ENCODE measurements at regions not wholly inside any gene's neighbourhood (a gene's known extent, or its start where the extent isn't known, plus 50 kb on each side); places are given as distances from the start of the nearest gene placed in this dataset.

DNA sequence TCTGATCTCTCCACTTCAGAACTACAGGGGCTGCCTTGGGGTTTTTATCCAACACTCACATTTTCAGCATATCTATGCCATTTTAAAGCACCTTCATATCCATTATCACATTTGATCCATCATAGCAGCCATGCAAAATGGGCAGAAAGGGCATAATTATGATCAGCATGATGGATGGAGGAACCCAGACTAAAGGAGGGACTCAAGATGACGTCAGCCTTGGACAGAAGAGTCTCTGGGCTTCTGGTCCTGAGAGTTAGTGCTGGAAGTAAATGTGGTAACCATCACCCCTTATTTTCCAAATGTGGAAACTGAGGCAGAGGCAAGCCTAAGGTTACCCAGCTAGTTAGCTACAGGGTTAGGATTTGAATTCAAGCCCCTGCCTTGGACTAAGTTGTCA lies 273.1 kb downstream of the DRD1 start:
- H3K4me1 Mint-ChIP-seq (ENCODE audit: low read depth): no peaks in the 10 kb centered on the region
- H3K4me3 Mint-ChIP-seq: no peak overlapping the region
- DNase-seq (no peak), ATAC-seq (no peak)
- H3K36me3 Mint-ChIP-seq (ENCODE audit: low read depth): no peaks in the 10 kb centered on the region
- ChIA-PET CTCF (no interaction called here), POLR2A (no interaction called here)
- H3K27ac Mint-ChIP-seq: no peak overlapping the region
- H3K27me3 Mint-ChIP-seq (ENCODE audit: low read depth): peaks cover 4% of the 10 kb centered on the region
- H3K9me3 Mint-ChIP-seq (ENCODE audit: insufficient read depth): no peaks in the 10 kb centered on the region

DNA sequence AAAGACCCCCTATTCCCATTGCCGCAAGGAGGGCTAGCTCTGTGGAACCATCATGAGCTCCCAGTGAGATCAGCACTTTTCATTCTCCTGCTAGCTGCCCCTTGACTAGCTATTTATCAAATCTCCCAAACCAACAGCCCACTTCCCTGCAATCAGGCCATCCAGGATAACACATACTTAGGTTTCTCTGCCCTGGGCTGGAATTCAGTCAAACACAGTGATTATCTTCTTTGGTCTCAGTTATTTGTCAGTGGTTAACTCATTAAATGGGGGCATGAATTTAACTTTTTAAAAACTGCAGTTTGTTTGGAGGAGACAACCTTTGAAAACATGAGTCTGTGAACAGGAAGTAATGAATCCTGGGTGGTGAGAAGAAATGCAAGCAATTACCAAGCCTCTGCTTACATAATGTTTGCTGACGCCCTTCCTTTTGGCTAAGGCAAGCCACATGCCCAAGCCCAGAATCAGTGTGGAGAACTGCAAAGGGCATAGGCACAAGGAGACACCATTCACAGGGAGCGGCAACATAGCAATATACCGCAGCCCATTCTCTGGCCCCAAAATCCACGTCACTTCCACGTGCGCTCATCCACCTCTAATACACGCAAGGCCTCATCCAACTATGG lies 275.0 kb downstream of the DRD1 start:
- no peak overlapping the region for H3K27ac Mint-ChIP-seq
- no peak for DNase-seq
- H3K9me3 Mint-ChIP-seq (ENCODE audit: insufficient read depth): no peaks in the 10 kb centered on the region
- H3K4me1 Mint-ChIP-seq (ENCODE audit: low read depth): no peaks in the 10 kb centered on the region
- ChIA-PET CTCF (no interaction called here), POLR2A (no interaction called here)
- no peak overlapping the region for H3K4me3 Mint-ChIP-seq
- no peak for ATAC-seq
- H3K36me3 Mint-ChIP-seq (ENCODE audit: low read depth): no peaks in the 10 kb centered on the region
- peaks cover 4% of the 10 kb centered on the region for H3K27me3 Mint-ChIP-seq (ENCODE audit: low read depth)

- ATAC-seq (no peak), DNase-seq (no peak)
- Mint-ChIP-seq H3K9me3 (ENCODE audit: insufficient read depth) (no peaks in the 10 kb centered on the region), H3K27ac (no peak overlapping the region), H3K36me3 (ENCODE audit: low read depth) (no peaks in the 10 kb centered on the region), H3K27me3 (ENCODE audit: low read depth) (no peaks in the 10 kb centered on the region), H3K4me3 (no peak overlapping the region), H3K4me1 (ENCODE audit: low read depth) (no peaks in the 10 kb centered on the region)
- POLR2A ChIA-PET: no interaction called here
- CTCF ChIA-PET: no interaction called here
Observed at GRCh38 chr5:175166026-175166425, 278.0 kb downstream of the DRD1 start.

DNA sequence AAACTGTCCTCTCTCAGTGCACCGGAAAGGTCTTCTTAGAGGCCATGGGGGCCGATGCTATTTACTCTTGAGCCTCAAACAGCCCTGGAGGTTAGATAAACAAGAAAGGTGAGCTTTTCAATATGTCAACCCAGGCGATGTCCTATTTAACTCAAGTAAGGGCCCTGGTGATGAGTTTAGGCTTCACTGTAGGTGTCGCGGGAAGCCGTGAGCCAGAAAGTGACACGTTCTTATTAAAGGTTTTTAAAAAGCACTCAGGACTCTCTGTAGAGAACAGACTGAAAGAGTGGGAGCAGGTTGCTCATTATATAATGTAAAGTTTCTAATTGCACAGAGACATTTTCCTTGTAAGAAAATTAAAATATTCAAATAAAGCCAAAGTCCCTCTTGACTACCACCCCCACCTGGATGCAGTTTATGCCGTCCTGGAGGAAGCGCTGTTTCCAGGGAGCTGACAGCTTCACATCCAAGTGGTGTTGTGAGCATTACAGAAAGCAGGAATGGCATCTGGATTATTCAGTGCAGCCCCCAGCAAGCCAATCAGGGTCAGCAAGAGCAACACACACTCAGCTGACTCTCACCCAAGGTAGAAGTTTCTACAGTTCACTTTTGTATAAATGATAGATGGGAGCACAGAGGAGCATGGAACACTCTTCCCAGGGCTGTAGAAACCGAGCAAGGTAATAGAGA lies 280.3 kb downstream of the DRD1 start:
- Mint-ChIP-seq H3K36me3 (ENCODE audit: low read depth) (no peaks in the 10 kb centered on the region), H3K4me3 (no peak overlapping the region), H3K27me3 (ENCODE audit: low read depth) (no peaks in the 10 kb centered on the region), H3K4me1 (ENCODE audit: low read depth) (no peaks in the 10 kb centered on the region), H3K9me3 (ENCODE audit: insufficient read depth) (no peaks in the 10 kb centered on the region), H3K27ac (no peak overlapping the region)
- ChIA-PET POLR2A (no interaction called here), CTCF (no interaction called here)
- no peak for DNase-seq
- no peak for ATAC-seq

DNA sequence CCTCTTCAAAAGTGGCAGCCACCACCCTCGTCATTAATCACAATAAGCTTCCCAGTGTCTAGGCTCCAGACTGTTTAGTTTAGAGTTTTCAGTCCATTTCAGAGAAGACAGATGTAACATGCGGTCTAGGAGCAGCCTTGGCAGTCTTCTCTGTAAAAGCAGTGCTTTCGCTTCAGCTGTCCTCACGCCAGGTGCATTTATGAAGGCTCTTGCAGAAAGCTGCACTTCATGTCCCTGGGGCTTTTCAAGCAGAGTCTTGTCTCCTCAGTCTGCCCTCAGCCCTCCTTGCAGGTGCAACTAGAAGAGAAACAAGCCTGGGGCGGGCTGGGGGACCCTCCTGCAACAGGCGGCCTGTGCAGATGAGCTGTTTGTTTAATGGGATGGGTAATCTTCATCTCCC lies 281.9 kb downstream of the DRD1 start:
- Mint-ChIP-seq H3K4me3 (no peak overlapping the region), H3K27ac (no peak overlapping the region), H3K27me3 (ENCODE audit: low read depth) (no peaks in the 10 kb centered on the region), H3K4me1 (ENCODE audit: low read depth) (no peaks in the 10 kb centered on the region), H3K36me3 (ENCODE audit: low read depth) (no peaks in the 10 kb centered on the region), H3K9me3 (ENCODE audit: insufficient read depth) (no peaks in the 10 kb centered on the region)
- ChIA-PET CTCF (no interaction called here), POLR2A (no interaction called here)
- DNase-seq (no peak), ATAC-seq (no peak)

DNA sequence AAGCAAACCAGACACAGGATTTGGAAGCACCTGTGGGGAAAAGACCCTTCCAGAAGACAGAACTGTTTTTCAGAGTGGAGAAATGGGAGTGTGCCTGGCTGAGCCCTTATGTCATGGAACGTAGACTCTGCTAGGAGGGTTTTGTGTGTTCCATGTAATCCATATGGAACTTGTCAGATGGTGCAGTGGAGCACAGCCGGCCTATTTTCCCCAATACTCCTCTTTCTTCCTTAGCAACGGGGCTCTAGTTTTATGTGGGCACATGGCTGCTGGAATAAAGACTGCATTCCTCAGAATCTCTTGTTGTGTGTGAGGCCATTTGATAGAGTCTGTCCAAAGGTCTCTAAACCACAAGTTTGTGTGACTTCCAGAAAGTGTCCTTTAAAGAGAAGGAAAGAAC lies 284.0 kb downstream of the DRD1 start:
- Mint-ChIP-seq H3K9me3 (ENCODE audit: insufficient read depth) (no peaks in the 10 kb centered on the region), H3K27ac (no peak overlapping the region), H3K36me3 (ENCODE audit: low read depth) (no peaks in the 10 kb centered on the region), H3K4me1 (ENCODE audit: low read depth) (no peaks in the 10 kb centered on the region), H3K27me3 (ENCODE audit: low read depth) (no peaks in the 10 kb centered on the region), H3K4me3 (no peak overlapping the region)
- DNase-seq (no peak), ATAC-seq (no peak)
- POLR2A ChIA-PET: no interaction called here
- CTCF ChIA-PET: no interaction called here

DNA sequence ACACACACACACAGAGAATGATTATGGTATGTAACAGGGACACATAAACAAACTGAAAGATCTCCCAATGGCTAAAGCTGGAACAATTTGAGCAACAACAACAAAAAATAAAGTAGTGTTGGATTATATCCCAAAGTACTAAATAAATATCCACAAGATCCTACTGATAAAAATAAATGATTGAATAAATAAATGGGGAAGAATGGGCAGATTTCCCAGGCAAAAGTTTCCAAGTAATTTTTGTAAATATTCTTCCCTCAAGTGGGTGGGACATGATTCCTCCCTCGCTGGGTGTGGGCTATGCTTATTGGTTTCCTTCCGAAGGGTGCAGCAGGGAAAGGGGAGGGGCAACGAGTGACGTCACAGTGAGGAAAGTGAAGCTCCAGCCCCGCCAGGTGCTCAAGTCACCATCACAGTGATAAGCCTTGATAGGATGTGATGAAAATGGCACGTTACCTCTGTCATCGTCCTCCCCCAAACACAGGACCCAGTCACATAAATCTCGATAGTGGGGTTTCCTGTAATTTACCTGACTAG lies 295.3 kb downstream of the DRD1 start:
- Mint-ChIP-seq H3K4me3 (no peak overlapping the region), H3K9me3 (ENCODE audit: insufficient read depth) (peaks cover 14% of the 10 kb centered on the region), H3K27ac (no peak overlapping the region), H3K4me1 (ENCODE audit: low read depth) (no peaks in the 10 kb centered on the region), H3K36me3 (ENCODE audit: low read depth) (no peaks in the 10 kb centered on the region), H3K27me3 (ENCODE audit: low read depth) (no peaks in the 10 kb centered on the region)
- CTCF ChIA-PET: no interaction called here
- DNase-seq: no peak
- ATAC-seq: no peak
- POLR2A ChIA-PET: no interaction called here

GRCh38 chr5:175146733-175147132 lies 297.2 kb downstream of the DRD1 start:
- H3K9me3 Mint-ChIP-seq (ENCODE audit: insufficient read depth): peaks cover 10% of the 10 kb centered on the region

DNA sequence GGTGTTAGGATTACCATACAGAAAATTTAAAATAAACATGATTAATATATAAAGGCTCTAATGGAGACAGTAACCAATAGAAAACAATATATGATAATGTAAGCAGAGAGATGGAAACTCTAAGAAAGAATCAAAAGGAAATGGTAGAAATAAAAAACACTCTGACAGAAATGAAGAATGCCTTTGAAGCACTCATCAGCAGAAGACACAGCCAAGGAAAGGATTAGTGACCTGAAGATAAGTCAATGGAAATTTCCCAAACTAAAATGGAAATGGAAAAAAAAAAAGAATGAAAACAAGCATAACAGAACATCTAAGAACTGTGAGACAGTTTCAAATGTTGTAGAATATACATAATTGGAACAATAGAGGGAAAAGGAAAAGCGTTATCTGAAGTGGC lies 302.6 kb downstream of the DRD1 start:
- Mint-ChIP-seq H3K27me3 (ENCODE audit: low read depth) (no peaks in the 10 kb centered on the region), H3K4me1 (ENCODE audit: low read depth) (no peaks in the 10 kb centered on the region), H3K9me3 (ENCODE audit: insufficient read depth) (no peaks in the 10 kb centered on the region), H3K27ac (no peak overlapping the region), H3K4me3 (no peak overlapping the region), H3K36me3 (ENCODE audit: low read depth) (no peaks in the 10 kb centered on the region)
- ChIA-PET POLR2A (no interaction called here), CTCF (no interaction called here)
- no peak for ATAC-seq
- DNase-seq: no peak

More at GRCh38 chr5:175146733-175147132, 297.2 kb downstream of the DRD1 start:
- Mint-ChIP-seq H3K4me1 (ENCODE audit: low read depth) (no peaks in the 10 kb centered on the region), H3K27ac (no peak overlapping the region), H3K4me3 (no peak overlapping the region), H3K27me3 (ENCODE audit: low read depth) (no peaks in the 10 kb centered on the region), H3K36me3 (ENCODE audit: low read depth) (no peaks in the 10 kb centered on the region)
- ChIA-PET CTCF (no interaction called here), POLR2A (no interaction called here)
- ATAC-seq (no peak), DNase-seq (no peak)

DNA sequence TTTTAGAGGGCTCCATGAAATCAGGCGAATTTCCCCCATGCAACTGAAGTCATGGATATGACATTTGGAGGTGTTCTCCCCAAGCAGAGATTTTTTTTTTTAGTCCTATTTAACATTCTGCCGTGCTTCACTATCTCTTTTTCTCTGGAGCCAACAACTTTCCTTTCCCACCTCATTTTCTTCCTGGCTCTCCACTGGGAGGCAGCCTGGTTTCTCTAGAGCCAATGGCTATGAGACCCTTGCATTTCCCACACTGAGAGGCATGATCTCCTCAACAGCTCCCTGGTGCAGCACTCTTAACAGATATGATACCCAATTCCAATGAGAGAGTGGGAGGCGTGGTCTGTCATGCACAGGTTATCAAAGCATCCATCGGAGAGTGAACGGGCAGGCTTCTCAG lies 310.8 kb downstream of the DRD1 start:
- no peak overlapping the region for H3K27ac Mint-ChIP-seq
- no peaks in the 10 kb centered on the region for H3K4me1 Mint-ChIP-seq (ENCODE audit: low read depth)
- CTCF ChIA-PET: no interaction called here
- H3K36me3 Mint-ChIP-seq (ENCODE audit: low read depth): no peaks in the 10 kb centered on the region
- no peaks in the 10 kb centered on the region for H3K27me3 Mint-ChIP-seq (ENCODE audit: low read depth)
- ATAC-seq: no peak
- H3K4me3 Mint-ChIP-seq: no peak overlapping the region
- DNase-seq: no peak
- H3K9me3 Mint-ChIP-seq (ENCODE audit: insufficient read depth): peaks cover 4% of the 10 kb centered on the region
- POLR2A ChIA-PET: no interaction called here

- DNase-seq (no peak), ATAC-seq (no peak)
- H3K27me3 Mint-ChIP-seq (ENCODE audit: low read depth): no peaks in the 10 kb centered on the region
- no peaks in the 10 kb centered on the region for H3K36me3 Mint-ChIP-seq (ENCODE audit: low read depth)
- no peak overlapping the region for H3K4me3 Mint-ChIP-seq
- ChIA-PET CTCF (no interaction called here), POLR2A (no interaction called here)
- H3K4me1 Mint-ChIP-seq (ENCODE audit: low read depth): no peaks in the 10 kb centered on the region
- H3K9me3 Mint-ChIP-seq (ENCODE audit: insufficient read depth): peaks cover 4% of the 10 kb centered on the region
- no peak overlapping the region for H3K27ac Mint-ChIP-seq
Observed at GRCh38 chr5:175131432-175131831, 312.6 kb downstream of the DRD1 start.

- ChIA-PET POLR2A (no interaction called here), CTCF (no interaction called here)
- Mint-ChIP-seq H3K9me3 (ENCODE audit: insufficient read depth) (no peaks in the 10 kb centered on the region), H3K36me3 (ENCODE audit: low read depth) (no peaks in the 10 kb centered on the region), H3K27ac (no peak overlapping the region), H3K27me3 (ENCODE audit: low read depth) (no peaks in the 10 kb centered on the region), H3K4me3 (no peak overlapping the region), H3K4me1 (ENCODE audit: low read depth) (no peaks in the 10 kb centered on the region)
- DNase-seq (no peak), ATAC-seq (no peak)
Observed at GRCh38 chr5:175129619-175130018, 314.4 kb downstream of the DRD1 start.

DNA sequence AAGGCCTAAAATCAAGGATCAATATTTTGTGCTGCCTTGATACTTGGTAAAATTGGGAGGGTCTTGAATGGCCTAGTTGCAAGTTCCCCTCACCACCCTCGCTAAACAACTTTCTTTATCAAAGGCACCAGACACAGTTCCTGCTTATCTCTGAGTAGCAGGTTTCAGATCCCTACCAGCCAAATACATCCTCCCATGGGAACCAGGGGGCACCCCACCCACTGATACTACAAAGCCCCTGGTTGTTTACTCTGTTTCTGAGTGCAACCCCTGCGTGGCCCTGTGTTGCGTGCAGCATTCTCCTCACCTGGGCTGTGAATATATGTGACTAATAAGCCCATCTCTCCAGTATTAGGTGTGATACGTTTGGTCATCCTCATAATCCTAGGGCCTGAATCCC lies 314.9 kb downstream of the DRD1 start:
- Mint-ChIP-seq H3K9me3 (ENCODE audit: insufficient read depth) (no peaks in the 10 kb centered on the region), H3K27ac (no peak overlapping the region), H3K36me3 (ENCODE audit: low read depth) (no peaks in the 10 kb centered on the region), H3K27me3 (ENCODE audit: low read depth) (no peaks in the 10 kb centered on the region), H3K4me1 (ENCODE audit: low read depth) (no peaks in the 10 kb centered on the region), H3K4me3 (no peak overlapping the region)
- ChIA-PET CTCF (no interaction called here), POLR2A (no interaction called here)
- no peak for ATAC-seq
- no peak for DNase-seq

Data from activated CD8-positive, alpha-beta T cell treated with anti-CD3 and anti-CD28 coated beads, Interleukin-2, amount 10 ng/mL, durations not matched to agents 7 days and 5 days (primary cell).